ENCODE measurements at regions not wholly inside any gene's neighbourhood (a gene's known extent, or its start where the extent isn't known, plus 50 kb on each side); places are given as distances from the start of the nearest gene placed in this dataset.

- Histone ChIP-seq H3K4me2 (ENCODE audit: control insufficient read depth, insufficient read depth) (no peak overlapping the region), H2AFZ (ENCODE audit: control insufficient read depth, low read depth, low read length) (no peak overlapping the region), H3K79me2 (ENCODE audit: control insufficient read depth, insufficient read depth, low read length) (no peaks in the 10 kb centered on the region), H3K4me1 (ENCODE audit: control insufficient read depth, insufficient read depth, low read length) (peaks cover 20% of the 10 kb centered on the region), H3K9ac (ENCODE audit: control insufficient read depth, insufficient read depth, low read length) (no peak overlapping the region), H3K27ac (ENCODE audit: control insufficient read depth, insufficient read depth) (no peak overlapping the region), H3K27me3 (replicated peaks in 1 of 2; ENCODE audit: control insufficient read depth in 2 of 2, insufficient read depth in 2 of 2, low read length in 1 of 2) (no peaks in the 10 kb centered on the region; a peak in 1 of 4 replicates), H4K20me1 (ENCODE audit: control insufficient read depth, insufficient read depth) (no peaks in the 10 kb centered on the region), H3K4me3 (no peak overlapping the region), H3K9me3 (replicated peaks; ENCODE audit: control insufficient read depth, insufficient read depth, low read length) (peaks cover 6% of the 10 kb centered on the region; the same call in 2 of the 3 replicates), H3K36me3 (ENCODE audit: control insufficient read depth in 2 of 2, insufficient read depth in 2 of 2, low read length in 1 of 2) (no peaks in the 10 kb centered on the region)
- in situ Hi-C loops (cut with MboI) (loop anchor here (25.0 kb wide), 2 partner anchors 563 to 1213 kb away; partner anchors contain the start of gene CYP20A1), intact Hi-C loops (cut with micrococcal nuclease; ENCODE audit: unreplicated experiment) (no loop called here)
- TF ChIP-seq JUNB (IDR thresholded peaks at IDR 0.05) (no peak), ZBED1 (IDR thresholded peaks at IDR 0.05; ENCODE audit: borderline replicate concordance) (no peak), NBN (IDR thresholded peaks at IDR 0.05) (no peak), EP300 (IDR thresholded peaks at IDR 0.05; ENCODE audit: borderline replicate concordance in 1 of 2, control insufficient read depth in 1 of 2, low read depth in 2 of 2, low read length in 2 of 2) (no peak), E2F4 (IDR thresholded peaks at IDR 0.05; ENCODE audit: low read depth, low read length) (no peak), RB1 (IDR thresholded peaks at IDR 0.05; ENCODE audit: borderline replicate concordance) (no peak), YY1 (IDR thresholded peaks at IDR 0.05; ENCODE audit: low read depth, low read length) (no peak), TBL1XR1 (IDR thresholded peaks at IDR 0.05; ENCODE audit: low read depth, low read length) (no peak), NFYB (IDR thresholded peaks at IDR 0.05; ENCODE audit: insufficient read depth, low read depth, low read length) (no peak), KAT2A (conservative IDR thresholded peaks at IDR 0.05; ENCODE audit: control insufficient read depth, low read depth, low read length) (no peak)
- ChIA-PET SMC1A (ENCODE audit: uncharacterized antibody, unreplicated experiment) (interaction anchor here (1.2 kb wide), 1 partner anchor 14 kb away, joined by 3 read pairs; no protein-coding TSS in a partner anchor), CTCF (interaction anchor here (0.5 to 1.7 kb wide), 2 partner anchors 14 to 123 kb away, joined by 3 to 6 read pairs; no protein-coding TSS in a partner anchor), POLR2A (interaction anchor here (0.6 kb wide), 1 partner anchor 32 kb away, joined by 4 read pairs; no protein-coding TSS in a partner anchor), RAD21 (ENCODE audit: unreplicated experiment) (no interaction called here)
- no TSS peak for BruUV-seq (replicated peaks)
- WGBS (ENCODE audit: insufficient coverage, insufficient replicate concordance, low lambda C conversion rate, missing lambda C conversion rate): 75% methylated on average over 4 of the region's 4 CpGs
- FAIRE-seq: no peak
- no peak for ATAC-seq
- DNase-seq (ENCODE audit: low read depth, low spot score): no peak
Measured at GRCh38 chr2:203800783-203801182, 66.8 kb upstream of the CTLA4 start.
